NCI-H1417 (cell line): ENCODE measurements at regions not wholly inside any gene's neighbourhood (a gene's known extent, or its start where the extent isn't known, plus 50 kb on each side); places are given as distances from the start of the nearest gene placed in this dataset.

Experiments used
- DNase-seq, 3 experiments: peaks; one replicate each; lab custom pipeline; 2025; lab: John Stamatoyannopoulos, UW

DNA sequence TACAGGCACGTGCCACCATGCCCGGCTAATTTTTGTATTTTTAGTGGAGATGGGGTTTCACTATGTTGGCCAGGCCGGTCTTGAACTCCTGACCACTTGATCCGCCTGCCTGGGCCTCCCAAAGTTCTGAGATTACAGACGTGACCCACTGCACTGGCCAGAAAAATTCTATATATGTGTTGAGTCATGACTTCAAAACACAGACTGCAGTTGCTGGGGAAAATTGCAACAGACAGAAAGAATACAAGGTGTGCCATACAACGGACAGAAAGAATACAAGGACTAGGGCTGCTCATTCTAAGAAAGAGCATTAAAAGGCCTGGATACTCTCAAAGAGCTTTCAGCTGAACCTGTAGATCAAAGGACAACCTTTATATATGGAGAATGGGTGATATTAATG is 109.6 kb upstream of the ACSL4 start:
- DNase-seq = no peak

DNA sequence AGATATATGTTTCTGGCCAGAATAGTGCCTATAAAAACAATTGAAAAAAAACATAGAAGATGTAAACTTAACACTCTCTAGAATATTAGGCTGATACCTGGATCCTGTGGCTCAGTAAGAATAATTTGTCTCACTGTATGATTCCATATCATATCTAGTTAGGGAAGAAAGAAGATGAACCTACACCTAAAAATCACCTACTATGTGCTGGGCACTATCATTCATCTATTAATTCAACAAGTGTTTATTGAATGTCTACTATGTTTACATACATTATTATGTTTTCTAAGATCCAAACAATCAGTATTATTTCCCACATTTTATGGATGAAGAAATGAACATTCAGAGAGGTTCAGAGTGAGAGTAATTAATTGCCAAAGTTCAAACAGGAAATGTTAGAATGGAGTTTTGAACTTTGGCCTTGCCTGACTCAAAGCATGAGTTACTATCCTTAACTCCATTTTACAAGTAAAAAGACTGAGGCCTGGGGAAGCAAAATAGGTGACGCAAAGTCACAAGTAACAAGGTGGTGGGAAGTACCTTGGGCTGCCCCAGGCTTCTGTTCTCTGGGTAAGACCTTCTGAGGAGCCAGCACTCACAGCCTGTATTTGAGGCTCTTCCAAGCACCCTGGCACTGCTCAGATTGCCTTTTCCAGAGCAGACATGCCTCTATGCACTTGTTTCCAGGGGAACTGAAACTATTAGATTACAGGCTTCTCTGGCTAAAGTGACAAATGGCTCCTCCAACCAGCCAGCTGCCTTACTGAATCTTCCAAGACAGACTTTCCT is 111.1 kb upstream of the ACSL4 start:
- DNase-seq = no peak

DNA sequence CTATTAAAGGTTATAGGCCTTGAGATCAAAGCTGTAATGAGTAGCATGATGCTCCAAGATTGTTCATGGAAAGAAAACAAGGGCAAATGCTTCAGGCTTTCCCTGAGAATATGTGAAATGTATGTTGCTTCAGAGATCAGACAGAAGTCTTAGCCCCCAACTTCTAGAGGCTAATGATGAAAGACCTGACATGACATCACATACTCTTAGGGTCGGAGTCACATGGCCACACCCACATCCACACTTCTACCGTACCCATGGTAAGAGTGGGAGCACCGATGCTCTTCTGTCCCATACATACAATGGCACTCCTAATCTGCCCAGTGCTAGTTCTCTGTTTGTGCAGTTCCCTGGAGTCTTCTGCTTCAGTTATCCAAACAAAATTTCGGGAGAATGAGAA is 111.9 kb upstream of the ACSL4 start:
- no peak for DNase-seq

DNA sequence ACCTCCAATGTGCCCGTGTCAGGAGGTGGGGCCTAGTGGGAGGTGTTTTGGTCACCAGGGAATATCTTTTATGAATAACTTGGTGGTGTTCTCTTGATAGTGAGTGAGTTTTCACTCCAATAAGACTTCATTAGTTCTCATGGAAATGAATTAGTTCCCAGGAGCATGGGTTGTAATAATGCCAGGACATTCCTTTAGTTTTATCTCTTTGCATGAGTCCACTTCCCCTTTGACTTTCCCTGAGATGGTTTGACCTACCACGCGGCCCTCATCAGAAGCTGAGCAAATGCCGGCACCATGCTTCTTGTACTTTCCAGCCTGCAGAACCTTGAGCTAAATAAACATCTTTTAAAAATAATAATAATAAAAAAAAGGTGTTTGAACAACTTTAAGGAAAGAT is 112.9 kb upstream of the ACSL4 start:
- DNase-seq = no peak

DNA sequence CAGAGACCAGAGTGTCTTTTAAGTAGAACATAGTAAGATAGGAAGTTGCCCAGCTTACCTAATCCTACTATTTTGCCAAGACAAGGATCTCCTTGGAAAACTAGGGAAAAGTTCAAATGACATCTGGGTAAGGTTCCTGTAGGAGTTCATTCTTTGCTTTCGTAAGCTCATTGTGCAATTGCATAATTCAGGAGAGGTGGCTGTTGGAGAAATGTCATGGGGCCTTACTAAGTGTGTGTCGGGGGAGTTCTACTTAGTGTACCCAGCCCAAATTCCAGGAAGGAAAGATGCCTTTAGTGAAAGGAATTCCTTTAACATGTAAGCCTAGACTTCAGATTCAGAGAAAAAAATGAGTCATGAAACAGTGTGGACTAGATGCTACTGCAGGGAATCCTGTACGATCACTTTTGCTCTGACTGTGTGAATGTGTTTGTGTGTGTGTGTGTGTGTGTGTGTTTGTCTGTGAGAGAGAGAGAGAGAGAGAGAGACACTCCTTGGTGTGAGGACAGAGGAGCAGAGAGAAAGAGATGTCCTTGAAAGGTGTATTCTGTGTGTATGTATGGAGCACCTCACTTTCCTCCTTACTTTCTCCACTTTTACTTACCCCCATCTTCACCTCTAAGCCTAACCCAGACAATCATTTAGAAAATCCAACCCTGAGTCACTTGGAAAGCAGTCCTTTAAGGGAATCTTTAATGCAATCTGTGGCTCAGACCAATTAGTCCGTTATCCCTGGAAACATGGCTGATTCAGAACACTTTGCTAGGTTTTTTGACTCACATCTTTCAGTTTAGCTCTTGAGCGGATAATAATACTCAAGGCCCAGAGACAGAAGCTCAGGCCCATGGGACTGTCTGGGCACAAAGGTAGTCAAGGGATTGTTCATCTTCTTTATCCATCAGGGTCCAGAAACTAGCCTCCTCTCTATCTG is 114.5 kb upstream of the ACSL4 start:
- no peak for DNase-seq

DNA sequence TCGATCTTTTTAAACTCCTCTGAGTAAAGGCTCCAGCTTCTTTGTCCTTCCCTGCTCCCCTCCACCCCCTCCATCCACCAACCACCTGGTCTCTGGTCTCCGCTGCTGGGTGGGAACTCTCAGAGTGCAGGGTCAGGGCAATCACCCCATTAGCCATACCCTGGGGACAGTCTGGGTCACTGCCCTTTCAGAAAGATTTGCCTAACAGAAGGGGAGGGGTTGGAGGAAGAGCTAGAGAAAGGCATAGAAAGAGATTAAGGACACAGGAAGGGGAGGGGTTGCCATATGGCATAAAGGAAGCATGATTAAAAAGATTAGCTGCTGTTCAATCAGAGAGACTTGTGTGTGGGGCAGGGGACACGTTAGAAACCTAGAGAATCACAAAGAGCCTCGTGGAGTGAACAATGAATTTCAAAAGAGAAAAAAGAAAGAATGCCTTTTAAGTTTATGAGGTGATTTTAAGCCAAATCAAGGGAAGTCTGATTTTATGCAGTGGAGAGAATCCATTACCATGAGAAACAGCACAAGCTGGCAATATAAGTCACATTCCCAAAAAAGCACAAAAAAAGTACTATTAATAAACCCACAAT is 115.5 kb upstream of the ACSL4 start:
- peak in 1 of 3 experiments; percentile 7 for DNase-seq

DNA sequence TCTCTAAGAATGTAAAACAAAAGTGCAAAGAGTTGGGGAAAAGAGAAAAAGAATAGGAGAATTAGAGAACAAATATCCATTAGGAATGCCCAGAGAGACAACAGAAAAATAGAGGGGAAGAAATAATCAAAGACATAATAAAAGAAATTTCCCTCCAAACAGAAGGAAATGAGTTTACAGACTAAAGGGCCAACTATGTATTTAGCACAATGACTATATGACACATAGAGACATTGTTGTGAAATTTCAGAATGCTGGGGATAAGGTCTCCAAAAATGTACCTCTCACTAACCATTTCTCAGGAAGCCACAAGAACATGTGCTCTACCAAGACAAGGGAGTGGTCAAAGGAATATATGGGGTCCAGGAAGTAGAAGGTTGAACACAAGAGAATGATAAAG is 121.0 kb upstream of the ACSL4 start:
- DNase-seq = no peak

DNA sequence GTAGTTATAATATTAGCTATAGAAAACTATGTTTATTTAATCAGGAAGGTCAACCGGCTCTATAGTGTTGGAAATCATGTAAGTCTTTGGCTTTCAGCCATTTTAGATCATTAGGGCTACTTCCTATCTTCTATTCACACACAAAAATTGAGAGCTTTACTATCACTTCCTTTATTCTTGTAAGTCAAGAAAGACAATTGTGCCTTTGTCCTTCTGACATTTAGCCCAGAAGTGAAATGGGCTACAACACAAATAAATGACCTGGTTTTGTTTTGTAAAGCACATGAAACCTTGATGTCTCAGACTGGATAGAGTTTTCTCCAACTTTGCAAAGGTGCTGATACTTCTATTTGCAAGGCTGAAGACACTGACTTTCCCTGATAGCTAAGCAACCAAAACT is 122.4 kb upstream of the ACSL4 start:
- no peak for DNase-seq

DNA sequence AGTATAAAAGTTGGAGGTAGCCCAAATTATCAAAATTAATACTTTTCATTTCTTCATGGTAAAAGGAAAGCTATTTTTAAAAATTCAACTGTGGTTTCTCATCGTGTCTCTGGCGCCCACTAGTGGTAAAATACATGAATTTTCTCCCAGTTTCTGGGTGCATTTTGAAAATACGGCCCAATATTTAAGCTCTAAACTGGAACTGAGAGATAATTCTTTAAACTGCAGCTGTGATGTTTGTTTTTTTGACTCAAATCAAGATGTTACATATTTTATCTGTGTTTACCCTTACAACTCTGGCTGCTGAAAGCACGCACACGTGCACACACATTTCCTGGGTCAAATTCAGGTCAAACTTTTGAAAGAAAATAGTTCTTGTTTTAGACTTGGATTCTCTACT is 123.9 kb upstream of the ACSL4 start:
- DNase-seq = peak; percentile 10 to 45 (median 31)

DNA sequence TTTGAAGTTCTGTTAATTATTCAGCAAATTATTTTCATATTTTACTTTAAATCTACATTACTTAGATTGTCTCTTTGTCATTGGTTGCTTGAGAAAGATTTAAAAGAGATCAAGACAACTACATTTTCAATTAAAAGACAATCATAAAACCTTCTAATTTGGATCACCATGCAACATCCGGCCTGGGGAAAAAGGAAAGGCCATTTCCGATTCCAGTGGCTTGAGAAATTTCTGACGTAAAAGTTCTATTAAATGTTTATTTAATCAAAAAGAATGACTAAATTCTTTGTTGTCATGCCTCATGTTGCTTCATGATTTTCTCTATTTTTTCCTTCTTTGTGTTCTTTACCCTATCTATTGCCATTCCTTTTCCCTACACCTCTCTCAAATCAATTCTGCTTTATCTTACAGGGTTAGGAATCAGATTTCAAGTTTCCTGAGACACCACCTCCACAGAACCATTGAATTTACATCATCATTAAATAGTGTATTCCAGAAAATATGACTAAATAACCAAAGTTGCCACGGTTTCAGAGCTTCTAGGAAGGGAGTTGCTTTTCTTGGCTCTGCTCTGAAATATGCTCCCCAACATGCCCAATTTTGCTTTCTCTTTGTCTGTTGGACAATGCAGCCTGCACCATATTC is 124.6 kb upstream of the ACSL4 start:
- no peak for DNase-seq

DNA sequence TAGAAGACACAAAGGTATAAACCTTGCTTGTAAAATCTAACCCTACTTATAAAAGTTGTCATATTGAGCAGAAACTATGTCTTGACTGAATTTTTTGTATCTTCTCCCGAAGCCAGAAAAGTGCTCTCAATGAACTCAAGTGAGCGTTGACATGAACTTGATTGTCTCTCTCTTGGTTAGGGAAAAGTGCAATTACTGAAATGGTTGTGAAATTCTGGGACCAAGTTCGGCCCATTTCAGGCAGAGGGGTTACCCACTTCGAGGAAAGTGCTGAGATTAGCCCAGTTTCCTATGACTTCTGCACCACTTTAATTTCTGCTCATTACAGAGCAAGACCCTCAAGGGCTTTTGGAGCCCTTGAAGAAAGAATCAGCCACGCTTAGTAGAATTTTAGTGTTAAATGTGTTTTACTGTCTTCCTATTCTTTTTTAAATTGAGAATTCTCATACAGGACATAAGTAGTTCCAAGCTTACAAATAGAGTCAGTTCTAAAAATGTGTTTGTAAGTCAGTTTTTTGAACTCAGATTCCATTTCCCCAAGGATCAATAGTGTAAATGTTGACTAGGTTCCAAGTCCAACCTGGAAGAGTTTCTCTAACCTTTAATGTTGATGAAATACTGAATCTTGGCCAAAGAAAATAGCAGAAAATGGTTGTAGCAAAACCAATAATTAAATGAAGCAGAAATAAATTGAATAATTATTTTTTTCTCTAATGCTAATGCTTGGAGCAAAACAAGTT is 125.7 kb upstream of the ACSL4 start:
- DNase-seq = no peak

DNA sequence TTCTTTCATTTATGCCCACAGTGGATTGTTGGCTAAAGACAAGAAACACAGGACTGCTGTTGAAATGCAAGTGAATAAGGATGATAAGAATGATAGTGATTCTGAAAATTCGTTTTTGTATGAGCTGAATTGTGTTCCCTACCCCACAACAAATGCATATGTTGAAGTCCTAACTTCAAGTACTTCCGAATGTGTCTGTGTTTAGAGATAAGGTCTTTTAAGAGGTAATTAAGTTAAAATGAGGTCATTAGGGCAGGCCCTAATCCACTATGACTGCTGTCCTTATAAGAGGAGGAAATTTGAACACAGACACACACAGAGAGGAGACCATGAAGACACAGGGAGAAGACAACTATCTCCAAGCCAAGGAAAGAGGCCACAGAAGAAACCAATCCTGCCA is 126.6 kb upstream of the ACSL4 start:
- DNase-seq = no peak

DNA sequence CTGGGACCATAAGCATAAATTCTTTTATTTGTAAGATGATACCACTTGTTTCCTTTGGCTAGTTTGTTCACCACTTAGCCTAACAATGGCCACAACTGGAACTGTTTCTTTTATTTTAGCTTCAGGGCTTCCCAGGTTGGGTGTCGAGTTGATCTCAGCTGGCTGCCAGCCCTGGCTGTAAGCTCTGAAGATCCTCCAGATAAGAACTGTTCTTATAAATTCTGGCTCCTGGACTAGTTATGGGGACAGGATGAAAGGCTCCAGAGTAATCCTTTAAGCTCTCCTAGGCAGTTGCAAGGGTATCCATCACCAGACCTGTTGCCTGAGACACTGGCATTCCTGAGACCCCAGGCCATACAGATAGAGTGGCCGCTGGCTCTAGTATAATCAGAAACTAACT is 129.4 kb upstream of the ACSL4 start:
- no peak for DNase-seq

DNA sequence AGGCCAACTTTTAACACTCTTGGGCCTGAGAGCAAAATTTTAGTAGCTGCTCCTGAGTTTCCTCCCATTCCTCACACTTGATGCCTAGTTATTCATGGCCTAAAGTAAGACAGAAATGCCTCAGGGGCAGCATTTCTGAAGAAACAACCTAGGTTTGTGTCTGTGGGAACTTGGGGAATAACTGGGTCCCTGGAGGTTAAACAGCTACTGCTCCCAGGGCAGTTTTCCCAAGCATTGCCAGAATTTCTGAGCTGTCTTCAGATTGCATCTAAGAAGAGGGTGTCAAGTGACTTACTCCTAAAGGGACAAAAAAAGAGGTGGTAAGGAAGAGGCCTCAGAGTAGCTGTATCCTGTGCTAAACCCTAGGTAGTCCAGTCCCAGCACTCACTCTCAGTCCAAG is 130.8 kb upstream of the ACSL4 start:
- no peak for DNase-seq

DNA sequence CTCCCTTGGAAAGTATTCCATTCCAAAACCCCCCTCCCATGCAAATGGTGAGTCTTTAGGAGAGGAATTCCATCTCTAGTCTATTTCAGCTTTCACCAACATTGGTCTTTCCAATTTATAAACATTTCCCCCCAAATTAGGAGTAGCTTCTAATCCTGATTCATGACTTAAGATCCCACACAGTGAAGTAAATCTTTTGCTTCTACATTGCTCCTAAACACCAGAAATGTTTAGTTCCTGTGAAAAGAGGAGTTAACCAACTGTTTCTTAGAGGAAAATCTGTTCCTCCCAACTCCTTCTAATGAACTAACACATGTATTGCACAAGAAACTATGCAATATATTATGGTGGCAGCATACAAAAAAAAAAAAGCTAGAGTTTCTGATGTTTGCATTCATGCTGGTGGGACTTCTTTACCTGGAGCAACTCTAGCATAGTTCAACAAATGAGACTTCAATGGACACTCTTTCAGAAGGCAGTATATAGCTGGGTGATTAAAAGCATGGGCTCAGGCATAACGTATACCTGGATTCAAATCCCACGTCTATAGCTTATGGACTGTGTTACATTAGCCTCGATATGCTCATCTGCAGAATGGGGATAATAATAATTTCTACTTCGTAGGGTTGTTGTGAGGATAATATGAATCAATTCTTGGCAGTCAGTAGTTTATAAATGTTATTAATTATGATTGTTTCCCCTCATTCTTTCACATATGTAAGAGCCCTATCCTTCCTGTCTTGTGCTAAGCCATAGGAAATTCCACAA is 131.6 kb upstream of the TMEM164 start:
- no peak for DNase-seq

DNA sequence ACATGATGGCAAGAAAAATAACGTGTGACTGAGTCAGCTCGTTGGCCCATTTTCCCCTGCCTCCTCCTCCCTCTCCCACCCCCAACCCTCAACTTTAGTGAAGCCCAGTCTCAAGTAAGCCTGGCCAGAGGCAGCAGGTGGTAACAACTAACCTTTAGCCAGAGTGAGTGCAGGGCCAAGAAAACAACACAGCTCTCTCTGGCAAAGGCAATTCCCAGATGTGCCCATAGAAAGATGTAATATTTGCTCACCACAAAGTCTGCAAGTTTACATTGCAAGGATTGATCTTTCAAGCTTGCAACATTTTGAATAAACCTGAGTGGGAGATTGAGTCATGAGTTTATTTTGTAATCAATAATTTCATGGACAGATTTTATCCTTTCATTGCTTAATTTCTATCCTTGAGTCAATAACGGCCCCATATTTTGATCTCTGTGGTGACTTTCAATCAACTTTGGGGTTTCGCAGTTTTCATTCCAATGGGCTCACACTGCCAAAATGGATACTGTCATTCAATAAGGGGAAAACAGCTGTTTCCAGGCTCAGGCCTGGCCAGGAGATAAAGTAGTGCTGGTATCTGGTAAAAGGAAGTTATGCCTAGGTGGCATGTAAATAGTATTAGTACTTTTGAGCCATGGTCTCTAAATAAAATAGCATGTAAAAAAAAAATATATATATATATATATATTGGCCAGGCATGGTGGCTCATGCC is 130.7 kb upstream of the TMEM164 start:
- no peak for DNase-seq

DNA sequence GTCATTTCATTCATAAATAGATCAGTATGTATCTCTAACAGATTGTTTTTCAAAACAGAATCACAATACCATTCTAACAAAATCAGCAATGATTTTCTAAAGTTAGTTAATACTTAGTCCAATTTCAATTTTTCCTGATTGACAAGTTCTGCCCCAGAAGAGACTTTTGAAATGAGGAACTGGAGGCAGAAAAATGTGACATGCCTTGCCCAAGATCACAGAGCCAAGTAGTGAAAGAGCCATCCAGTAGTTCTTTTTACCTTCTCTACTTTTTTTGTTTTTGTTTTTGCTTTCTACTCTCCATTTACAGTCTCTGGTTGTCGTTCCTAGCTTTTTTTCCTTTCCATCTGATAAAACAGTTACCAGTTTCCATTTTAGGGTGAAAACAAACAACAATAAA is 129.3 kb upstream of the TMEM164 start:
- DNase-seq = no peak

DNA sequence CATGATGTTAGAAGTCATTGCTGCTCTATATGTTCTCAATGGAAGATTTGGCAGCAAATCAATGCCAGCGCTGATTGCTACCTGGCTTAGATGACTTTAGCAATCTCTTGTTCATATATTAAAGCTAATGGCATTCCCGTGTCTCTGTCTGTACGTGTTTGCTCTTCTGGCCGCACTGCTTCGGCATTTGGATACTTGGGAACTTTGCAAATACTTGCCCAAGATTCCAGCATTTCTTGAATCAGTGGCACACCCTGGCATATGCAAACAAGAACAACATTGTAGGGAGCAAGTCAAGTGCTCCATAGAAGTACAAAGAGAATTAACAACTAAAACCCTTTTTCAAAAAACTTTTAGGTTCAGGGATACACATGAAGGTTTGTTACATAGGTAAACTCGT is 128.9 kb upstream of the TMEM164 start:
- no peak for DNase-seq

DNA sequence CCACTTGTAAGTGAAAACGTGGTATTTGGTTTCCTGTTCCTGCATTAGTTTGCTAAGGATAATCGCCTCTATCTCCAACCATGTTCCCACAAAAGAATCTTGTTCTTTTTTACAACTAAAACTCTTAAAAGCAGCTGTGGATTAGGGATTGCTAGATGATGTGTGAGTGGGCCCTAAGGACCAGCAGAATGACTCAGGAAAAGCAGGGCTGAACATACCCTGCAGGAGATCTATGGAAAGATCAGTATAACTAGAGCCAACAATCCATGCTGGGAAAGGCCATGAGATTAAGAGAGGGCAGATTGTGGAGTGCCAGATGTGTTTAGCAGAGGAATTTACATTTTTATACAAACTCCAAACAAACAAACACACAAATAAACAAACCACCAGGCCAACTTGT is 128.4 kb upstream of the TMEM164 start:
- DNase-seq = no peak

DNA sequence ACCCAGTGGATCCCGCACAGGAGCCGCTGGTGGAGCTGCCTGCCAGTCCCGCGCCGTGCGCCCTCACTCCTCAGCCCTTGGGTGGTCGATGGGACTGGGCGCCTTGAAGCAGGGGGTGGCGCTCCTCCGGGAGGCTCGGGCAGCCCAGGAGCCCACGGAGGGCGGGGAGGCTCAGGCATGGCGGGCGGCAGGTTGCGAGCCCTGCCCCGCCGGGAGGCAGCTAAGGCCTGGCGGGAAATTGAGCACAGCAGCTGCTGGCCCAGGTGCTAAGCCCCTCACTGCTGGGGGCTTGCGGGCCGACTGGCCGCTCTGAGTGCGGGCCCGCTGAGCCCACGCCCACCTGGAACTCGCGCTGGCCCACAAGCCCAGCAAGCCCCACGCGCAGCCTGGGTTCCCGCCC is 127.1 kb upstream of the TMEM164 start:
- no peak for DNase-seq
